Pulmonary artery endothelial cell (primary cell): ENCODE measurements at regions not wholly inside any gene's neighbourhood (a gene's known extent, or its start where the extent isn't known, plus 50 kb on each side); places are given as distances from the start of the nearest gene placed in this dataset.

ENCODE experiments used
- DNase-seq: peaks from one replicate; pipeline ENCODE4 v3.0.0-alpha.2; 2011; ENCODE audit warnings: low read depth, low spot score

- DNase-seq: no peak
Measured at GRCh38 chr11:33419924-33420323, 162.7 kb downstream of the HIPK3 start.

- no peak for DNase-seq
Measured at GRCh38 chr11:33417121-33417520, 159.9 kb downstream of the HIPK3 start.

DNA sequence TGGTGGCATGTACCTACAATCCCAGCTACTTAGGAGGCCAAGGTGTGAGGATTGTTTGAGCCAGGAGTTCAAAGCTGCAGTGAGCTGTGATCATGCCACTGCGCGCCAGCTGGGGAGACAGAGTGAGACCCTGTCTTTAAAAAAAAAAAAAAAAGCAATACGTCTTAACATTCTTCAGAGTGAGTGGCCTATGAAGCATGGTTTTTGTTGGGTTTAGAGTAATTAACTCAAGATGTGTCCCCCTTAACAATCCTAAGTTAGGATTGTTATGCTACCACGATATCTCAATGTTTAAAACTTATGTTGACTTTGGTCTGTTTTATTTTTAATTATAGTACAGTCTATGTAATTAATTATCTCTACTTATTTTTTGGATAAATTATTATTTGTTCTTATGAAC, 156.1 kb downstream of the HIPK3 start:
- DNase-seq: no peak

DNA sequence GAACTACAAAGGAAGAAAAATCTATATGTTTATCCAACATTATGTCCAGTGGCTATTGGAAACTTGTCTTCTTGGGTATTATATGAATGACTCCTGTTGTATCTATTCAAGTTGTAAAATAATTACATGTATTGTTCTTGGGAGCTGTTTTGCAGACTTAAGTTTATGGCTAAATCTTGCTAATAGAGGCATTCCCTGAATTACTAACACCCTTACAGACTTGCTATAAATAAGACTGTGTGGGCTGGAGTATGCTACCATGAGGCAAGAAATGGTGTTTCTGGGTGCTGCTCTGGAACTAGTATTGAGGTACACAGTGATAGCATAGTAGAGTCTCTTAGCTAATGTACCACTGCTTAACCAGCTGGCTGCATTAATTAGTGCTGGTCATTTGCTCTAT, 155.1 kb downstream of the HIPK3 start:
- DNase-seq: no peak

GRCh38 chr11:33411751-33412150, 154.6 kb downstream of the HIPK3 start:
- no peak for DNase-seq

DNA sequence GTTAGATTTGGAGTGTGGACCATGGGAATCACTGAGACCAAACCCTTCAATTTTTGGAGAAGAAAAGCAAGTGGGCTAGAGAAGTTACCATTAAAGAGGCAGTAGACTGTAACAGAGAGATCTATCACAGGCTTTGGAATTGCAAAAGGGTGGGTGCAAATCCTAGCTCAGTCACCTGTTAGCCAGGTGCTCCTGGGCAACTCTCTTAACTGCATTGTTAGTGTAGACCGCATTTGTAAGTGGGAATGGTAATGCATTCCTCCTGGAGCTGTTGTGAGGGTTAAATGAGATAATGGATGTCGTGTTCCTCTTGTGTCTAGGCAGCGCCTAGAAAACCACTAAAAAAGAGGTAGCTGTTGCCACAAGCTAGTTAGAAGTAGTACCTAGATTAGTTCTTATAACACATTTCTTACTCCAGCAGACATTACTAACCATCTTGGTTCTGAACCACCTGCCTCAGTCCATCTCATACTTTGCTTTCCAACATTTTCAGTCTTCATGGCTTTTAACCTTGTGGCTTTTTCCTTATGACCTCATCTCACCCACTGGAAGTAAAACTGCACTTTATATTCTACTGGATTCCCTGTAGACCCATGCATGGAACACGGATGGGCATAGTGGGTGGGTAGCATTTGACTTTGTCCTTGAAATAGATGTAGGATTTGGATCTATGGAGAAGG, 153.0 kb downstream of the HIPK3 start:
- DNase-seq: no peak
